ENCODE measurements at regions not wholly inside any gene's neighbourhood (a gene's known extent, or its start where the extent isn't known, plus 50 kb on each side); places are given as distances from the start of the nearest gene placed in this dataset.

DNA sequence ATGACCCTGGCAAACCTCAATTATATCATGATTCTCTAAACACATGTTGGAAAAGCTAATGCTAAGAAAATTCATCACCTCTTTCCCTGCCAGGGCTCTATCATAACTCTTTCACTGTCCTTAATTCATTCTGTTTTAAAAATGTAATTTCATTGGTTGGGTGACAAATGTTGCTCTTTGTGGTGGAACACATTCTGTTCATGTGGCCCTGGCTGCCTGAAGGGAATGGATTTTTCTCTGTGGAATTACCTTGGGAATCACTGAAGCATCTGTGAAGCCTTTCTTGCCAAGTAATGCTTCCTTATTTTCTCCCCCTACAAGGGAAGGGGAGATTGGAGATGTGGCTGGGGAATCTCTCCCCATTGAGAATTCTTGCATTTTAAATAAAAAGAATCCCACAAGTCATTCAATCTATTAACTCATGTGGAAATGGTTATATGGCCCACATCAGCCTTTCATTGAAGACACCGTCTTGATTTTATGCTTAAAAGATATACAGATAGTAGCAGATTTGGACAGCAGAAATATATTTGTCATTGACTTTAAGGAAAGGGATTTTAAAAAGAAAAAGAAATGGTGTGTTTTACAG is 201.8 kb upstream of the NMUR2 start (continued):
- no peak for TF ChIP-seq REST (IDR thresholded peaks at IDR 0.05; ENCODE audit: low read depth)

DNA sequence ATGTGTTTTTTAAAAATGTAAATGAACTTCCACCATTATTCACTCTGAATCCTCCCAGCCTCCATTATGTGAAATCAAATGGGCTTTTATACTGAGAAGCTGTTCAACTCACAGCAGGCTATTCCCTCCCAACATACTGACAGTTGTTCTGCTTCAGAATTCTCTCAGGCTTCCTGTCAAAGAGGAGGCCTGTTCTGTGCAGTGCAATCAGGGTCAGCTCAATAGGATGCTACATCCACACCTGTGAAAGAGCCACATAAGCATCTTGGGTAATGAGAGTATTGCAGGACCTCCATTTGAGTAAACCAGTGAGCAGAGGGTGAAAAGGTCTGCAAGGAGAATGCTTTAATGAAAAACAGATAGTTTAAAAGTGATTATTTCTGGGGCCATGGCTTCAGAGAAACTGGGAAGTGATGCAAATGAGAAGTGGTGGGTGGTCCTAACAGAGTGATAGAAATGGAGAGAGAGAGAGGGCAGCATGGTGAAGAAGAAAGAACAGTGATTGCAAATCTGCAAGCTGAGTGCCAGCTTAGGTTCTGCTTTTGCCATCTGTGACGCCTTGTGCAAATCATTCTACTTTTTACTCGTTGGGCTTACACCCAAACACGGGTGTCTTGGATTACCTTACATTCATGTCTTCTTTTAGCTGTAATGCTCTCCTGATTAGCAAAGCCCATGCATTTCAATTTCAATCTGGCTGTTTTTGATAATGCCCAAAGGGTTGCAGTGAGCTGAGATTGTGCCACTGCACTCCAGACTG is 202.5 kb upstream of the NMUR2 start:
- BruUV-seq (replicated peaks), result no TSS peak
- ChIA-PET CTCF (no interaction called here), RAD21 (ENCODE audit: low non-redundant PET in 1 of 2, low total read pairs in 2 of 2, uncharacterized antibody in 2 of 2, unreplicated experiment in 2 of 2) (no interaction called here), POLR2A (no interaction called here)
- no peaks in the 10 kb centered on the region for H3K36me3 ChIP-seq (ENCODE audit: control insufficient read depth in 1 of 2, insufficient read depth in 2 of 2, low read length in 2 of 2)
- no peaks in the 10 kb centered on the region for H3K79me2 ChIP-seq (ENCODE audit: insufficient read depth, low read length)
- no peaks in the 10 kb centered on the region for H3K27me3 ChIP-seq (ENCODE audit: insufficient read depth, low read length)
- intact Hi-C loops (cut with micrococcal nuclease), result no loop called here
- H3K9me2 ChIP-seq (ENCODE audit: insufficient read depth), result no peaks in the 10 kb centered on the region
- no peaks in the 10 kb centered on the region; a peak in 1 of 4 replicates for H3K9me3 ChIP-seq (ENCODE audit: control insufficient read depth in 1 of 2, insufficient read depth in 1 of 2, low read depth in 1 of 2, low read length in 2 of 2)
- no peaks in the 10 kb centered on the region for H4K20me1 ChIP-seq (ENCODE audit: insufficient read depth)
- H3K4me3 ChIP-seq (replicated peaks in 1 of 2; ENCODE audit: low read depth in 1 of 2, low read length in 2 of 2), result no peak overlapping the region
- no peak overlapping the region for H2AFZ ChIP-seq (ENCODE audit: low read depth, low read length, poor library complexity, severe bottlenecking)
- ATAC-seq, result no peak
- H3K9ac ChIP-seq (ENCODE audit: low read length), result no peak overlapping the region
- no peak for DNase-seq (ENCODE audit: low read depth, low spot score)
- no peaks in the 10 kb centered on the region for H3K4me1 ChIP-seq (ENCODE audit: control insufficient read depth in 1 of 2, insufficient read depth in 2 of 2, low read length in 2 of 2)
- H3K4me2 ChIP-seq (ENCODE audit: low read length), result no peak overlapping the region
- H3K27ac ChIP-seq (ENCODE audit: low read depth, low read length), result no peak overlapping the region
- TF ChIP-seq YY1 (IDR thresholded peaks at IDR 0.05; ENCODE audit: extremely low read depth, insufficient replicate concordance, low read depth, low read length), result no peak
- no peak for TF ChIP-seq ZBTB33 (IDR thresholded peaks at IDR 0.05; ENCODE audit: extremely low read depth, insufficient replicate concordance, low read length)
- no peak for TF ChIP-seq MAX (IDR thresholded peaks at IDR 0.05)
- TF ChIP-seq EZH2phosphoT487 (IDR thresholded peaks at IDR 0.05; ENCODE audit: borderline replicate concordance), result no peak
- TF ChIP-seq POLR2A (IDR thresholded peaks at IDR 0.05; ENCODE audit: borderline replicate concordance, extremely low read depth, insufficient read depth, insufficient read length), result no peak
- no peak for TF ChIP-seq POLR2AphosphoS5 (IDR thresholded peaks at IDR 0.05; ENCODE audit: low read depth, low read length)
